DOHH2 (cell line): ENCODE measurements at regions not wholly inside any gene's neighbourhood (a gene's known extent, or its start where the extent isn't known, plus 50 kb on each side); places are given as distances from the start of the nearest gene placed in this dataset.
"Not testable (repeated sequence)": the region's sequence is repeated elsewhere in the genome, so short reads cannot be mapped to it uniquely, and the experiment has no call there.

Experiments used
- H3F3A ChIP-seq: fragments of 200-600 bp; sonication (generic), shearing (Covaris generic); 2 replicates; pipeline ENCODE4 v1.6.0; 2016; ENCODE audit warnings: antibody characterized with exemption, mild to moderate bottlenecking; ENCODE audit not compliant: control insufficient read depth, insufficient read depth
- H3K27ac ChIP-seq: fragments of 200-600 bp; sonication (generic); 2 replicates; pipeline ENCODE4 v1.5.1; 2014; ENCODE audit warnings: low read depth, mild to moderate bottlenecking, low read length, moderate library complexity
- H3K27me3 ChIP-seq: fragments of 200-600 bp; sonication (generic); 2 replicates; pipeline ENCODE4 v1.6.1; 2014; ENCODE audit warnings: mild to moderate bottlenecking, low read length, mixed read lengths; ENCODE audit not compliant: control insufficient read depth
- H3K36me3 ChIP-seq: fragments of 200-600 bp; sonication (generic); 2 replicates; pipeline ENCODE4 v1.6.1; 2014; ENCODE audit warnings: mild to moderate bottlenecking, low read length, moderate library complexity, mixed read lengths; ENCODE audit not compliant: control insufficient read depth
- H3K4me1 ChIP-seq: fragments of 200-600 bp; sonication (generic); 2 replicates; pipeline ENCODE4 v1.6.1; 2014; ENCODE audit warnings: mild to moderate bottlenecking, low read length, mixed read lengths; ENCODE audit not compliant: control insufficient read depth
- H3K4me2 ChIP-seq: fragments of 200-600 bp; sonication (generic); 2 replicates; pipeline ENCODE4 v1.6.0; 2014; ENCODE audit warnings: mild to moderate bottlenecking, low read length, moderate library complexity
- H3K4me3 ChIP-seq: fragments of 200-600 bp; sonication (generic); 2 replicates; pipeline ENCODE4 v1.5.1; 2014; ENCODE audit warnings: mild to moderate bottlenecking, low read length, mixed read lengths
- H3K79me2 ChIP-seq: fragments of 200-600 bp; sonication (generic); 2 replicates; pipeline ENCODE4 v1.6.1; 2014; ENCODE audit warnings: mild to moderate bottlenecking, low read length, mixed read lengths; ENCODE audit not compliant: control insufficient read depth
- H3K9me2 ChIP-seq: fragments of 200-600 bp; sonication (generic); replicated peaks from 2 replicates; pipeline ENCODE4 v1.6.1; 2014; ENCODE audit warnings: mild to moderate bottlenecking, low read length, mixed read lengths; ENCODE audit not compliant: control insufficient read depth
- H3K9me3 ChIP-seq: fragments of 200-600 bp; sonication (generic); 2 replicates; pipeline ENCODE4 v1.6.1; 2014; ENCODE audit warnings: antibody characterized with exemption, low read length, mixed read lengths; ENCODE audit not compliant: control insufficient read depth, insufficient read depth
- H4K20me1 ChIP-seq: fragments of 200-600 bp; sonication (generic); 2 replicates; pipeline ENCODE4 v1.6.0; 2014; ENCODE audit warnings: low read depth, mild to moderate bottlenecking, antibody characterized with exemption, low read length, moderate library complexity; ENCODE audit not compliant: control insufficient read depth, insufficient read depth
- EZH2phosphoT487 ChIP-seq: fragments of 200-600 bp; sonication (generic); IDR thresholded peaks from 2 replicates; pipeline ENCODE4 v1.6.1; 2017; ENCODE audit warnings: borderline replicate concordance, mild to moderate bottlenecking, antibody characterized with exemption, low read length, moderate library complexity, mixed read lengths

- not testable (repeated sequence) for H3K9me2 ChIP-seq, H4K20me1 ChIP-seq, H3K4me2 ChIP-seq, H3F3A ChIP-seq, H3K9me3 ChIP-seq, H3K36me3 ChIP-seq, H3K4me1 ChIP-seq, H3K79me2 ChIP-seq, H3K27ac ChIP-seq, H3K27me3 ChIP-seq, H3K4me3 ChIP-seq
Measured at GRCh38 chr2:90297701-90298100, 1606.2 kb downstream of the RPIA start.

- H3K4me2 ChIP-seq, H3K9me2 ChIP-seq, H3K9me3 ChIP-seq, H3F3A ChIP-seq, H3K27ac ChIP-seq, H3K27me3 ChIP-seq, H4K20me1 ChIP-seq, H3K4me1 ChIP-seq, H3K36me3 ChIP-seq, H3K79me2 ChIP-seq, H3K4me3 ChIP-seq: not testable (repeated sequence)
Measured at GRCh38 chr2:90298126-90298755, 1606.8 kb downstream of the RPIA start.

DNA sequence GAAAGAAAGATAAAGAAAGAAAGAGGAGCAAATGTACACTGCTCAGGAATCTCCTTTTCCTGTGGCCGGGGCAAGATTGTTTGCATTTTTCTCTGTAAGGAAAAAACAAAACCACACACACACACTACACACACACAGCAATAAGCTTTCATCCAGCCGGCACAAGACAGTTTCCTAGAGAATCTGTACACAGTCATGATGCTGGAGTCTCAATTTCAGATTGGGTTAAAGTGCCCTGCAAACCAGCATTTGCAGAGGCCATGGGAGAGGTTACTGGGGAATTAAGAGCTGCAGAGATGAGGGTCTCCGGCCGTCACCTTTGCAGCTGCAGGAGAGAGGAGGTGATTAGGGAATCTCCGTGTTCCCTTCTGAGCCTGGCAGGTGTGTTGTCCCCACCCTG lies 1607.5 kb downstream of the RPIA start:
- not testable (repeated sequence) for H3K36me3 ChIP-seq, H3K79me2 ChIP-seq, H3K9me2 ChIP-seq, H3K4me3 ChIP-seq, H3K27me3 ChIP-seq, H3K9me3 ChIP-seq, H4K20me1 ChIP-seq, H3K27ac ChIP-seq, H3K4me2 ChIP-seq, H3F3A ChIP-seq, H3K4me1 ChIP-seq

- H3K9me3 ChIP-seq, H4K20me1 ChIP-seq, H3K9me2 ChIP-seq, H3K4me1 ChIP-seq, H3K79me2 ChIP-seq, H3K27ac ChIP-seq, H3K36me3 ChIP-seq, H3K4me2 ChIP-seq, H3F3A ChIP-seq, H3K4me3 ChIP-seq, H3K27me3 ChIP-seq: not testable (repeated sequence)
Measured at GRCh38 chr2:90322982-90323381, 1631.5 kb downstream of the RPIA start.

DNA sequence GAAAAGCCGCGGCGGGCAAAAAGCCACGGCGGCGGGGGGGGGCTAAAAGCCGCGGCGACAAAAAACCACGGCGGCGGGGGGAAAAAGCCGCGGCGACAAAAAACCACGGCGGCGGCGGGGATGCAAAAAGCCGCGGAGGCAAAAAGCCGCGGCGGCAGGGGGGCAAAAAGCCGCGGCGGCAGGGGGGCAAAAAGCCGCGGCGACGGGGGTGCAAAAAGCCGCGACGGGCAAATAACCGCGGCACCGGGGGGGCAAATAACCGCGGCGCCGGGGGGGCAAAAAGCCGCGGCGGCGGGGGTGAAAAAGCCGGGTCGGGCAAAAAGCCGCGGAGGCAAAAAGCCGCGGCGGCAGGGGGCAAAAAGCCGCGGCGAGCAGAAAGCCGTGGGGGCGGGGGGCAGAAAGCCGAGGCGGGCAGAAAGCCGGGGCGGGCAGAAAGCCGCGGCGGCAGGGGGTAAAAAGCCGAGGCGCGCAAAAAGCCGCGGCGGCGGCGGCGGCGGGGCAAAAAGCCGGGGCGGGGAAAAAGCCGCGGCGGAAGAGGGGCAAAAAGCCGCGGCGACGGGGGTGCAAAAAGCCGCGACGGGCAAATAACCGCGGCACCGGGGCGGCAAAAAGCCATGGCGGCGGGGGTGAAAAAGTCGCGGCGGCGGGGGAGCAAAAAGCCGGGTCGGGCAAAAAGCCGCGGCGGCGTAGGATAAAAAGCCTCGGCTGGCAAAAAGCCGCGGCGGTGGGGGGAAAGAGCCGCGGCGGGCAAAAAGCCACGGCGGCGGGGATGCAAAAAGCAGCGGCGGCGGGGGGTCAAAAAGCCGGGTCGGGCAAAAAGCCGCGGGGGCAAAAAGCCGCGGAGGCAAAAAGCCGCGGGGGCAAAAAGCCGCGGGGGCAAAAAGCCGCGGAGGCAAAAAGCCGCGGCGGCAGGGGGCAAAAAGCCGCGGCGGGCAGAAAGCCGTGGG lies 1632.4 kb downstream of the RPIA start:
- not testable (repeated sequence) for H3K4me3 ChIP-seq, H3F3A ChIP-seq, H3K4me1 ChIP-seq, H3K9me2 ChIP-seq, H3K27me3 ChIP-seq, H3K9me3 ChIP-seq, H3K79me2 ChIP-seq, H3K27ac ChIP-seq, H3K36me3 ChIP-seq, H4K20me1 ChIP-seq
- H3K4me2 ChIP-seq, result peak overlapping the region; percentile 33; the same call in 1 of the 2 replicates
- TF ChIP-seq EZH2phosphoT487, result peak; percentile 44

DNA sequence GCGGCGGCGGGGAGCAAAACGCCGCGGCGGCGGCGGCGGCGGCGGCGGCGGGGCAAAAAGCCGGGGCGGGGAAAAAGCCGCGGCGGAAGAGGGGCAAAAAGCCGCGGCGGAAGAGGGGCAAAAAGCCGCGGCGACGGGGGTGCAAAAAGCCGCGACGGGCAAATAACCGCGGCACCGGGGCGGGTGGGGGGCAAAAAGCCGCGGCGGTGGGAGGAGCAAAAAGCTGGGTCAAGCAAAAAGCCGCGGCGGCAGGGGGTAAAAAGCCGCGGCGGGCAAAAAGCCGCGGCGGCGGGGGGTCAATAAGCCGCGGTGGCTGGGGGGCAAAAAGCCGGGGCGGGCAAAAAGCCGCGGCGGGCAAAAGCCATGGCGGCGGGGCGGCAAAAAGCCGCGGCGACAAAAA lies 1633.2 kb downstream of the RPIA start:
- H3K4me3 ChIP-seq, H3K4me1 ChIP-seq, H3K27ac ChIP-seq, H3K9me3 ChIP-seq, H3K79me2 ChIP-seq, H3K9me2 ChIP-seq, H4K20me1 ChIP-seq, H3F3A ChIP-seq, H3K27me3 ChIP-seq, H3K4me2 ChIP-seq, H3K36me3 ChIP-seq: not testable (repeated sequence)

DNA sequence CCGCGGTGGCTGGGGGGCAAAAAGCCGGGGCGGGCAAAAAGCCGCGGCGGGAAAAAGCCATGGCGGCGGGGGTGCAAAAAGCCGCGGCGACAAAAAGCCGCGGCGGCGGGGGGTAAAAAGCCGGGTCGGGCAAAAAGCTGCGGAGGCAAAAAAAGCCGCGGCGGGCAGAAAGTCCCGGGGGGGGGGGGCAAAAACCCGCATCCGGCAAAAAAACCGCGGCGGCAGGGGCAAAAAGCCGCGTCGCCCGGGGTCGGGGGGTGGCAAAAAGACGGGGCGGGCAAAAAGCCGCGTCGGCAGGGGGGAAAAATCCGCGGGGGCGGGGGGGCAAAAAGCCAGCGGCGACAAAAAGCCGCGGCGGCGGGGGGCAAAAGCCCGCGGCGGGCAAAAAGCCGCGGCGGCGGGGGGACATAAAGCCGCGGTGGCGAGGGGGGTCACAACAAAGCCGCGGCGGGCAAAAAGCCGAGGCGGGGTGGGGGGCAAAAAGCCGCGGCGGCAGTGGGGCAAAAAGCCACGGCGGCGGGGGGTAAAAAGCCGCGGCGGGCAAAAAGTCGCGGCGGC lies 1634.4 kb downstream of the RPIA start:
- H3F3A ChIP-seq, H3K27me3 ChIP-seq, H3K9me3 ChIP-seq, H3K36me3 ChIP-seq, H4K20me1 ChIP-seq, H3K79me2 ChIP-seq, H3K4me3 ChIP-seq, H3K4me1 ChIP-seq, H3K4me2 ChIP-seq, H3K9me2 ChIP-seq, H3K27ac ChIP-seq: not testable (repeated sequence)

GRCh38 chr2:90355546-90355945 lies 1664.1 kb downstream of the RPIA start:
- not testable (repeated sequence) for H3K4me1 ChIP-seq, H3K27me3 ChIP-seq, H3K36me3 ChIP-seq, H3K27ac ChIP-seq, H3K4me2 ChIP-seq, H4K20me1 ChIP-seq, H3F3A ChIP-seq, H3K9me3 ChIP-seq, H3K4me3 ChIP-seq, H3K79me2 ChIP-seq, H3K9me2 ChIP-seq
